Stimulated activated CD8-positive, alpha-beta memory T cell treated with anti-CD3 and anti-CD28 coated beads, Interleukin-7, amount 100 ng/mL, for 4 hours (primary cell): ENCODE measurements at regions not wholly inside any gene's neighbourhood (a gene's known extent, or its start where the extent isn't known, plus 50 kb on each side); places are given as distances from the start of the nearest gene placed in this dataset.

ENCODE experiments used
- DNase-seq, 2 donors: peaks; one replicate each; pipeline ENCODE4 v3.0.0-alpha.2; 2020; ENCODE audit warnings: low read depth in 2 of 2

DNA sequence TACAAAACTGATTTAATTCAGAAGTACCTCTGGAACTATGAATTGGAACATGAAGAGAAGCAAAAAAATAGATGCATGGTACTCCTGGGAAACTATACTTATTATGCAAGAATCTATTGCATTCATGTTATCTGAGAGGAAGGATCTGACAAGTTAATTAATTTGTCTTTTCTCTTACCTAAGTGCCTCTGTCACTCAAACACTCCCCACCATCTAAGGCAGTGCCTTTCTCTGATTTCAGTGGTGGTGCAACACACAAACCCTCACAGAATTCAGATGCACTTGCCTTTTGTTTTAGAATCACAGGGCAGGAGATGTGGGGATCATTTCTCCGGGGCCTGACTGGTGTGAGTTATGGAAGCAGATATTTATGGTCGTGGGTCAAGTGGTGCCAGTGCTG is 52.5 kb upstream of the C9orf72 start:
- DNase-seq: no peak

DNA sequence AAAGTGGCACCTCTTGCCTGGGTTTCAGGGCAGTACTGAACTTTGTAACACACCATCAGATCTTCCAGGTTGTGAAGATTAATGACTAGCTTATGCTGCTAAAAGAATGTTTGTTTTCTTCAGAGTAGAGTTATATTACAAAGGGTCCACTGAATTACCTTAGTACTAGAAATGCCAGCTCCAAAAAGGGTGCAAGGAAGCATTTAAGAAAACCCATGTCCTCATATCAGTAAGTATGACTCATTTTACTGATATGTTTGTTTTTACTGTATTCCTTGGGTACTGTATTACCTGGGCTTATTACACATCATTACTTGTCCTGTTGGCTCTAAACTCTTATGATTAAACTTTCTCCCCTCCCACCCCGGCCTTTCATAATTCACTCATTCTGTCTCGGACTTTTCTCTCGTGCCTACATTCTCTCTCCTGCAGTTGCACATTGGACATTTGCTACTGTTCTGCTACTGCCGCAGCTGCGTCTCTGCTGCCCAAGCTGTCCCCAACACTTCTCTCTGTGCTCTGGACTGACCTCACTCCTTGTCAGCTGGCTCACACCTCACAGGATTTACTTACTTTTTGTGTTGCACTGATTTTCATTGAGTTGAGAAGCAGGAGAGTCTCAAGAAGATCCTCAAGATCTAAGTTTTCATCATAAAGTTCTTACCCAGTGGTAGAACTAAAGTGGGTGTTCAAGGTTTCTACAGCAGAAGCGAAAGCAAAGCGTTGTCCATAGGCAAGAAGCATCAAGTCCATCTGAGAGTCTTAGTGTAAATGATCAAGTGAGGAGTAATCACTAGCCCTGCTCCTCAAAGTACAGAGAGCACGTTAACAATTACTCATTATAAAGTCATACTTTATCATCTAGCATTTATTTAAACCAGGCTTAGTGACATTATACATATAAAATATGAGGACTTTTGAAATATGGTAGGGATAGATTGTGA is 53.2 kb upstream of the C9orf72 start:
- DNase-seq: no peak

DNA sequence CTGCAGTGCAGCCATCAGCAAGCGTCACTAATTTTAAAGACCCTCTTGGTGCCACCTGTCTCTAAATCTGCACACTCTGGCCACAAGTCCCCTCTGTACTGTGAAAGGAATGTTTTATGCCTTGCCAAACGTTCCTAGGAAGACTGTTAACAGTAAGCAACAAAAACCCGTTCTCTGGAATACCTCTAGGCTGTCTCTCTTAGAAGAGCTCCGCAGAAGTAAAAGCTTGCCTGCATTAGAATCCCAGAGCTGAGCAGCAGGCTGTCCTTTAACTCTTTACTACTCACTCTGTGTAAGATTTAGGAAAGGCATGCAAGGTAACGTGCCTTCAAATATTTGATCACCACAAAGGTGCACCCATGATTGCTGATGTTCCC is 53.9 kb upstream of the C9orf72 start:
- DNase-seq: no peak

DNA sequence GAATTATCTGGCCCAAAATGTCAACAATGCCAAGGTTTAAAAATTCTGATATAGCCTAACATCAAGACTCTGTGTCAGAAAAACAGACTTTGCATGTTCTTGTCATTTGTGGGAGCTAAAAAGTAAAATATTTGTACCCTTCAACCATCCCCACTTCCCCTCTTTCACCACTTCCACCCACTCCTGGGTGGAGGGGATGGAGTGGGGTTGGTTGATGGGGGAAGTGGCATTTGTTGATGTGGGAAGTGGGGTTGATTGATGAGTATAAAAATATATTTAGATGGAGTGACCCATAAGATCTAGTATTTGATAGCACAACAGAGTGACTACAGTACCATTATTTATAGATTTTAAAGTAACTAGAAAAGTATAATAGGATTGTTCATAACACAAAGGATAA is 55.0 kb upstream of the C9orf72 start:
- no peak for DNase-seq

DNA sequence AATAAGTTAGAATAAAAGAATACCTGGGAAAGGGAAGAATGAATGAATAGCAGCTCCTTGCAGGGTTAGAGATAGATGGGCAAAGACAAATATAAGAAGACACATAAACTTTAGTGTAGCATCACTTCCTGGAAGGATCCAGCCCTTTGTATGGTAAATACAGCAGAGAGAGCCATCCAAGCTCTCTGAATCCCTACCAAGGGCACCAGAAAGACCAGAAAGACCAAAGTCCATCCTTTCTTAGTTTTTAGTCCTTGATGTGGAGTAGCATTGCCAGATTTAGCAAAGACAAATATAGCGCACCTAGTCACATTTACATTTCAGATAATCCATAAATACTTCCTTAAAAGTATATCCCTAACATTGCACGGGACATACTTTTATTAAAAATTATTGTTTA is 56.1 kb upstream of the C9orf72 start:
- no peak for DNase-seq

DNA sequence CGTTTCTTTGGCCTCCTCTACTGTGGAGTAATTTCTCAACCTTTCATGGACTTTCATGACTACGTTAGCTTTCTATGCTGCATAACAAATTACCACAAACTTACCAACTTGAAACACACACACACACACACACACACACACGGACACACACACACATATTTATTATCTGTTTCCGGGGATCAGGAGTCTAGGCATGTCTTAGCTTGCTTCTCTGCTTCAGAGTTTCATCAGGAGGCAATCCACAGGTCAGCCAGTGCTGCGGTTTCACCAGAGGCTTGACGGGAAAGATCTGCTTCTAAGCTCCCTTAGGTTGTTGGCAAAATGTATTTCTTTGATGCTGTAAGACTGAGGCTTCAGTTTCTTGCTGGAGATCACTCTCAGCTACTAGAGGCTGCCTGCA is 59.0 kb upstream of the C9orf72 start:
- DNase-seq: no peak

DNA sequence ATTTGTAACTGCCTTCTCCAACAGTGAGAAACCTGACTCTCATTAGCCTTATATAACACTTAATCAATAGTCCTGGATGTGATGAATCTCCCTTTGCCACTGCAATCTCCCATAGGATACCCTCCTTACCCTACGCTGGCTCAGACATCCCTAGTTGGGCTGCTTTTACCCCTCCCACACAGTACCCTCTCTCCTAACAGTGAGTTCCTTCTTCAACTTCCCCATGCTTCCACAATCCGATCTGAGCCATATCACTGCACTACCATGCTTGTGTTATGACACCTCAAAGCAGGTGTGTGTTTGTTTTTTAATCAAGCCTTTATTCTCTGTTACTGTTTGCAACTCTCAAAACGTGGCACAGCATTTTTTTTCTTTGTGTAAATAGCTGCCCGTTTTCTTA is 60.5 kb upstream of the C9orf72 start:
- no peak for DNase-seq

DNA sequence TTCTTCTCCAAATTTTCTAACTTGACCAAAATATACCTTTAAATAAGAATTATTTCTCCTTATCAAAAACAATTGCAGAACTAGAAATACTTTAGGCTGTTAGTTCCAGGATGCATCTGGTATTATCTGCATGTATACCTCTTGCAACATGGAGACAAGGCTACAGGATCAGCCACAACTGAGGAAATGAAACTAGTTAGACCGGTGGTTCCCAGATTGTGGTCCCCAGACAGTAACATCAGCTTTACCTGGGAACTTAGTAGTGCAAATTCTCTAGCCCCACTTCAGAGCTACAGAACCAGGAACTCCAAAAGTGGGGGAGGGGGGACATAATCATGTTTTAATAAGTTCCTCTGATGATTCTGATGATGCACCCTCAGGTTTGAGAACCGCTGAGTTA is 61.6 kb upstream of the C9orf72 start:
- no peak for DNase-seq

DNA sequence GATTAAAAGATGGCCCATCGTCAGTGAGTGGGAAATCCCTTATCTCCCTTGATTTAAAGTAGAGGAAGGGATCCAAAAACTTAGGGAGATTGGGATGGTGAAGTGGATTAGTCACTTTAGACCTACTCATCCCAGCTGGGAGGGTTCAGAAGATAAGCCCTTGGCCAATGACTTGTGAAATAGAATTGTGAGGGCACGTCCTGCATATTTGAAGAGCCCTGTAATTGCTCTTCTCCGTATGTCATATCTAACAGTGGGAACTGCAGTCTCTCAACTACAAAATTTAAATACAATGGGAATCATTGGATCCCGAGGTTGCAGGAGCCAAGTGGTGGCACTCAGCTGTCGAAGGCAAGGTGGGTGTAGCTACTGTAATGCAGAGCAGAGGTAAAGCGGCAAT is 65.4 kb upstream of the C9orf72 start:
- DNase-seq: no peak

DNA sequence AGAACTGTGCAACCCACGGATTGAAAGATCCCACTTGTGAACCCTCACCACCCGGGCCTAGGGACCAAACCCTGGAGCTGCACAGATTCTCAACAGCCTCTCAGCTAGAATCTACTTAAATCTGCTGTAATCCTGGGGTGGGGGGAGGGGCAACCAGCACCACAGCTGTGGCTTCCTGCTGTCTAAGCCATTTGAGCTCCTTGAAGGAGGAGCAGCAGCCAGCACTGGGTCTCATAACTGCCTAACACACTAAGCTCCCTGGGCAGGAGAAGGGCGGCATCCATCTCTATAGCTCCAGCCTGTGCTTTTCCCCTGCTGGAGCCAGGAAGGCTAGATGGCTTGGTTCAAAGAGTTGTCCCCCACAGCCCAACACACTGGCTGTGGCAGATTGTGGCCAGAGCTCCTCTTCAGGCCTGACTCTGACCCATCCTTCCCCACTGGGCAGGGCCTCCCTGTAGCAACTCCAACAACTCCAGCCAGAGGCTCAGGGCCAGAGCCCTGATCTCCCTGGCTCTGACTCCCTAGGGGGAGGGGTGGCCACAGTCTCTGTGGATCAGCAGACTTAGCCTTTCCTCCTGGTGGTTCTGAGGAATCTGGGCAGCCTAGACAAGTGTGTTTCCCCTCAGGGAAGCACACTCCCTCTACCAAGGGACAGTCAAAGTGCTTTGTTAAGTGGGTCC is 72.0 kb upstream of the C9orf72 start:
- DNase-seq: no peak

DNA sequence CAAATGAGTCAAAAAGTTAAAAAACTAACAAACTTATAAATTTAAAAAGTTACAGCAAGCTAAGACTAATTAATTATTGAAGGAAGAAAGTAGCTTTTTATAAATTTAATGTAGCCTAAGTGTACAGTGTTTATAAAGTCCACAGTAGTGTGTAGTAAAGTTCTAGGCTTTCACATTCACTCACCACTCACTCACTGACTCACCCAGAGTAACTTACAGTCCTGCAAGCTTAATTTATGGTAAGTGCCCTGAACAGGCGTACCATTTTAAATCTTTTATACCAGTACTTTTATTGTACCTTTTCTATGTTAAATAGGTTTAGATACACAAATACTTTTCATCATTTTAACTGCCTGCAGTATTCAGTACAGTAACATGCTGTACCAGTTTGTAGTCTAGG is 80.0 kb upstream of the C9orf72 start:
- no peak for DNase-seq

DNA sequence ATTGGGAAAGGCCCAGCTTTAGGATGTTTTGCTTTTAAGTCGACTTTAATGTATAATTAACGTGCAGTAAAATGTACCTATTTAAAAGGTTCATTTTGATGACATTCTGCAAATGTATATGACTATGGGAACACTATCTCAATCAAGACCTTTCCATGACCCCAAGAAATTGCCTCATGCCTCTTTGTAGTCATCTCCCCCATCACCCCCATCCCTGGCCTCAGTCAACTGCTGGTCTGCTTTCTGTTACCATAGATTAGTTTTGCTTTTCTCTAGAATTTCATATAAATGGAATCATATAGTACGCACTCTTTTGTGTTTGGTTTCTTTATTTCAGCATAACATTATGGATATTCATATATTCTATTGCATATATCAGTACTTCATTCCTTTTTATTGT is 80.7 kb upstream of the C9orf72 start:
- DNase-seq: no peak

DNA sequence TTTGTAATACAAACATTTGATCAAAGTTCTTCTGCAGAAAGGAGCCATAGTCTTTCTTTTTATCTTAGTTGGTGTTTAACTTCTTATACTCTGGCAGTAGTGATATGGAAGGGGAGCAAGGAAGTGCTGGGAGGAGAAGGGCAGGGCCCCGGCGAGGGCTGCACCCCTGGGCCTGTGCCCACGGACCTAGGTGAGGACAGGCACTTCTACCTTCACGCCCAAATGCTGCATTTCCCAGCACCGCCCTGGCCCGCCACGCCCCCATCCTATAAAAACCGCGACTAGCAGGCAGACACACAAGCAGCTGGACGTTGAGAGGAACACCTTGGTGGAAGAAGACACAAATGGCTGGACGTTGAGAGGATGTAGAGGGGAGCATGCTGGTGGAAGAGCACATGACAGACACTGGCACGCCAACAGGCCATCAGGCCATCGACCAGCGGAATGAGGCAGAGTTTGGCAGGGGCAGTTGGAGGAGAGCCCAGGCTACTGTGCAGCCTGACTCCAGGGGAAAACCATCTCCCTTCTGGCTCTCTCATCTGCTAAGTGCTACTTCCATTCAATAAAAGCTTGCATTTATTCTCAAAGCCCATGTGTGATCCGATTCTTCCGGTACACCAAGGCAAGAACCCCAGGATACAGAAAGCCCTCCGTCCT is 81.5 kb upstream of the C9orf72 start:
- no peak for DNase-seq

DNA sequence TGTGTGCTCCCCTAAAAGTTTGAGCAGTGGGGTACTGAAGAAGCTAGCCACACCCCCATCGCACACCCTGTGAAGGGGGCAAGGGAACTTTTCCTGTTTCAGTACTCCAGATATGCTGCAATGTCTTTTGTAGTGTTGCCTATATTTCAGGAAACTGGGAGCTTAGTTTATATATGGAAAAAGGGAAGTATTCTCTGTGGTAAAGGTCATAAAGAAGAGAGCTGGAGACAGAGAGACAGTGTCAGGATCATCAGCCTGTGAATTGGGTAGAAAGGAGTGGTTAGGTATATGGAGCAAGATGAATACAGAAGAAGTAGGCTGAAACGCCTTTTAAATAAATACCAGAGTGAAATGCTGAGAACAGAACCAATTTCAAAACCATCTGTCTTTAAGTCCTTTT is 82.2 kb upstream of the C9orf72 start:
- no peak for DNase-seq

DNA sequence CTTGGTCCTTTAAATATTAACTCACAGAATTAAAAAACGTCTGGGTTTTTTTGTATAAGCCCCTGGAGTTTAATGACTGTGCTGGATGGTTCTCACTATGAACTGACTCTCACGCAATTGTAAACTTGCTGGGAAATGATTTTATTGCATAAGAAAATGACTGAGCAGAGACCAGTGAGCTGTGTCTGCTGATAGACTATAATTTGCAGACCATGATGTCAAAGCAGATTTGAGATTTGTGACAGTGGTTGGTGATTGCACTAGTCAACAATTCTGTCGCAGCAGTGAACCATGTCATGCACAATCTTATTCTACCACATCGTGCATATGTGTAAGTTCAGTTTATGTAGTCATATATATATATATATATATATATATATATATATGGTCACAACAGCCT is 85.7 kb upstream of the C9orf72 start:
- DNase-seq: no peak

DNA sequence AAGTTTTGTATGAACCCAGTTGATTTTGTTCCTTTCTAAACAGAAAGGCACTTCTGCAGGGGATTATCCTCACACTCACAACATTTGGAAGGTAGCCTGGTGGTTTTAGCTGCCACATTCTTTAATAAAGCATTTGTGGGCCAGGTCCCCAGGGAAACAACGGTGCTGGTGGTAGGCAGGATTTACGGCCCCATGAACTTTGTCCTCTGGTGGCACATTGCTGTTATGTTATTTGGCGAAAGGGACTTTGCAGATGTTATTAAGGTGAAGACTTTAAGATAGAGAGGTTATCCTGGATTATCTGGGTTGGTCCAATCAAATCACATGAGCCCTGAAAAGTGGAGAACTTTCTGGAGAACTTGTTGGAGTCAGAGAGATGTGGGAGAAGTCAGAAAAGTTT is 86.3 kb upstream of the C9orf72 start:
- no peak for DNase-seq

DNA sequence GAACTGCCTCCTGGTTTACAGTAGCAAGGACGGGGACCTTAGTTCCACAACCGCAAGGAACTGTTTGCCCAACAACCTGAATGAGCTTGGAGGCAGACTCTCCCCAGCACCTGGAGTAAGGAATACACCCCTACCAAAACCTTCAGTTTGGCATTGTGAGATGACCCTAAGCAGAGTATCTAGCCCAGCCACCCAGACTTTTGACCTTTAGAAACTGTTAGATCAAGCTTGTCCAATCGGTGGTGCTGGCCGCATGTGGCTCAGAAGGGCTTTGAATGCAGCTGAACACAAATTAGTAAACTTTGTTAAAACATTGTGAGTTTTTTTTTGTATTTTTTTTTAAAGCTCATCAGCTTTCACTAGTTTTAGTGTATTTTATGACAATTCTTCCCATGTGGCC is 86.9 kb upstream of the C9orf72 start:
- DNase-seq: no peak

DNA sequence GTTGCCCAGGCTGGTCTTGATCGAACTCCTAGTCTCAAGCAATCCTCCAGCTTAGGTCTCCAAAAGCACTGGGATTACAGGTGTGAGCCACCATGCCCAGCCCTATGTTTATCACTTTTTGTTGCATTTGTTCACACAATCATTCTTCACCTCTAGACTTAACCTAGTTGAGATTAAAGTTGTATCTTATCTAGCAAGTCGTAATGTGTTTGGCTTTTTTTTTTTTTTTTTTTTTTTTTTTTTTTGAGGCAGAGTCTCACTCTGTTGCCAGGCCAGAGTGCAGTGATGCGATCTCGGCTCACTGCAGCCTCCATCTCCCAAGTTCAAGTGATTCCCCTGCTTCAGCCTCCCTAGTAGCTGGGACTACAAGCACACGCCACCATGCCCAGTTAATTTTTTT is 90.2 kb upstream of the C9orf72 start:
- no peak for DNase-seq

DNA sequence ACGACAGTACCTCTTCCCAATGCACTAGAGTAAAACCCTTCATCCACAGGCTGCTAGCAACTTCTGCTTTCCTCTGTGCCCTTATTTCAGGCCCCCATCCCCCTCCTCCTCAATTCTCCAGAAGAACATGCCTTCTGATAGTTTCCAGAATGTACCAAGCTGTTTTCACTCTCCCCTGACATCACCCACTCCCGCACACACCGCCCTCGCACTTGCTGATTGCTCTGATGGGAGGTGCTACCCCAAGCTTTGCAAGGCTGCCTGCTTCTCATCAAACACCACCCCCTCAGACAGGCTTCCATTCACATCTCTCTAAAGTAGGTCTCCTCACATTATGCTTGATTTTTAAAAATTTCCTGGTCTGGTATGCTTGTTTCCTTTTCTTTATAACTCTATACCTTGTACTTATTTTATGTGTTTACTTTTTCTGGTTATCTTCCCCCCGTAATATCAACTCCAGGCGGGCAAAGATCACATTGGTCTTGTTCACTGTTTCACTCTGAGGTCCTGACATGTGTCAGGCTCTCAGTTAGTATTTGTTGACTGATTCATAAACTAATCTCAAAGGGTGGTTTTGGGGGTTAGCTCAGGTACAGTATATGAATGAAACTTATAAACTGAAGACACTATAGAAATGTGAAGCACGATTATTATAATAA is 91.0 kb upstream of the C9orf72 start:
- DNase-seq: no peak

DNA sequence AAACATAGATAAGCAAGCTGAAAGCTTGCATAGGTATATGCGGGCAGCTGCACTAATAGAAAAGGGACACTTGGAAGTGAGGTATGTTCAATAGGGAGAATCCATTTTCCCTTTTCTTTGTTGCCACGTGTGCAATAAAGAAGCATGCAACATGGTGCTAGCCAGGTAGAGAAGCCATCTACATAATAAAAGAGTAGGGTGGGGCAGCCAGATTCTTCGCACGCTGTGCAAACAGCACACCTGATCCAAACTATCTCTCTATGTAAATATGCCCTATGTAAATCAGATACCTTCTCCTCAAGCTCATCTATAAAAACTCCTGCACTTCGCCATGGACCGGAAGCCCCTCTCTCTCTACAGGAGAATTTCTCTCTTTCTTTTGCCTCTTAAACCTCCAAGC is 91.9 kb upstream of the C9orf72 start:
- no peak for DNase-seq

DNA sequence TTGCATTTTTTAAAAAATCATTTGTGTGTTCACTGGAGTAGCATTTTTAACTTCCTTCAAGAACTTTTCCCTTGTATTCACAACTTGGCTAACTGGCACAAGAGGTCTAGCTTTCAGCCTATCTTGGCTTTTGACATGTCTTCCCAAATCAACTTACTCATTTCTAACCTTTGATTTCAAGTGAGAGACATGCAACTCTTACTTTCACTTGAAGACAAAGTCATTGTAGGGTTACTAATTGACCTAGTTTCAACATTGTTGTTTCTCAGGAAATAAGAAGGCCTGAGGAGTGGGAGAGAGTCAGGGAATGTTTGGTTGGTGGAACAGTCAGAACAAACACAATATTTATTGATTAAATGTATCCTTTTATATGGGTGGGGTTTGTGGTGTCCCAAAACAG is 95.0 kb upstream of the C9orf72 start:
- no peak for DNase-seq

DNA sequence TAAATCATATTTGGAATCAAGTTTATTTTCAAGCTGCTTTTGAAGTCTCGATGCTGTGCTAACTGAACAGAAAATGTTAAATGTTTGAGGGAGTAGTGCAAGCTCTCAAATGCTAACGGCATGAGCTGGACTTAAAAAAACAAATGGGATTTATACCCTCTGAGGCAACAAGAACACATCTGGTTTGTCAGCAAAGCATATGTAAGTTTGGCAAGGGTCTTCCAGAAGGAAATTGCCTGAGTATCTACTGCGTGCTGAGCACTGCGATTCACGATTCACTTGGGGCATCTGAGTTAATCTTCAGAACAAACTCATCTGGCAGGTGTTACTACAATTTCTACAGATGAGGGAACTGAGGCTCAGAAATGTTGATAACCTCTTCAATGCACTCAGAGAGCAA is 98.4 kb upstream of the C9orf72 start:
- no peak for DNase-seq
